B cell (primary cell): ENCODE measurements at regions not wholly inside any gene's neighbourhood (a gene's known extent, or its start where the extent isn't known, plus 50 kb on each side); places are given as distances from the start of the nearest gene placed in this dataset.

Experiments used
- ATAC-seq: fragments of 200-7000 bp; cut with Tn5 transposase; one replicate; pipeline ENCODE4 v1.10.0; 2021; ENCODE audit warnings: low read depth, mild to moderate bottlenecking, moderate number of reproducible peaks, moderate library complexity
- CTCF ChIA-PET: fragments of 350-600 bp; sonication (Branson Sonifier 250); formaldehyde crosslinking; loops from one replicate; lab custom pipeline; 2021; ENCODE audit warnings: antibody characterized with exemption, inconsistent platforms; lab: Charles Lee
- POLR2A ChIA-PET: fragments of 350-600 bp; sonication (Branson Sonifier 250); formaldehyde crosslinking; loops from one replicate; lab custom pipeline; 2021; ENCODE audit warnings: antibody characterized with exemption; lab: Charles Lee
- DNase-seq: peaks from one replicate; pipeline ENCODE4 v3.0.0; 2013
- H2AFZ ChIP-seq: 2 replicates; pipeline ENCODE4 v1.6.1; 2012; ENCODE audit warnings: mild to moderate bottlenecking, low read depth, low read length; ENCODE audit not compliant: insufficient read depth, poor library complexity, severe bottlenecking
- H3K27ac ChIP-seq, 2 donors: 1 replicate in 1 of 2; 2 replicates in 1 of 2; pipeline ENCODE4 v1.5.1; 2012 to 2013; ENCODE audit warnings: low read length in 2 of 2, mild to moderate bottlenecking in 2 of 2, moderate library complexity in 1 of 2
- H3K27me3 ChIP-seq, 4 experiments: fragments of 200-600 bp in 1 of 4; sonication (generic) in 1 of 4; replicated peaks in 1 of 4; 1 replicate in 2 of 4; 2 replicates in 2 of 4; pipeline versions ENCODE4 v1.6.1 to v1.7.0; 2013 to 2016; ENCODE audit warnings: low read length in 3 of 4, mild to moderate bottlenecking in 2 of 4, mixed read lengths in 1 of 4, moderate library complexity in 1 of 4; ENCODE audit not compliant: insufficient read depth in 4 of 4, control insufficient read depth in 3 of 4; ENCODE audit errors: control extremely low read depth in 1 of 4
- H3K36me3 ChIP-seq, 2 experiments: replicated peaks in 1 of 2; 1 replicate in 1 of 2; 2 replicates in 1 of 2; pipeline versions ENCODE4 v1.6.1 to v1.7.1; 2013; ENCODE audit warnings: low read length in 1 of 2; ENCODE audit not compliant: insufficient read depth in 2 of 2, control insufficient read depth in 1 of 2; ENCODE audit errors: control extremely low read depth in 1 of 2, extremely low read depth in 1 of 2
- H3K4me1 ChIP-seq, 2 donors: fragments of 200-600 bp in 1 of 2; sonication (generic) in 1 of 2; 1 replicate in 1 of 2; 2 replicates in 1 of 2; pipeline versions ENCODE4 v1.5.1 to v1.6.1; 2013 to 2017; ENCODE audit warnings: low read length in 2 of 2; ENCODE audit not compliant: control insufficient read depth in 2 of 2, insufficient read depth in 2 of 2
- H3K4me2 ChIP-seq: replicated peaks from 2 replicates; pipeline ENCODE3; 2012; ENCODE audit warnings: mild to moderate bottlenecking, low read depth, low read length; ENCODE audit not compliant: poor library complexity, severe bottlenecking
- H3K4me3 ChIP-seq, 5 experiments: fragments of 200-600 bp in 1 of 5; sonication (generic) in 1 of 5; 1 replicate in 3 of 5; 2 replicates in 2 of 5; pipeline versions ENCODE4 v1.5.1 to v1.7.0; 2011 to 2016; ENCODE audit warnings: low read length in 4 of 5, mild to moderate bottlenecking in 4 of 5, low read depth in 2 of 5, control low read depth in 1 of 5, moderate library complexity in 1 of 5; ENCODE audit not compliant: insufficient read depth in 1 of 5; ENCODE audit errors: control extremely low read depth in 1 of 5, extremely low read depth in 1 of 5
- H3K79me2 ChIP-seq: fragments of 200-600 bp; sonication (generic); one replicate; pipeline ENCODE4 v1.6.0; 2016; ENCODE audit warnings: low read length; ENCODE audit not compliant: control insufficient read depth, insufficient read depth
- H3K9ac ChIP-seq: fragments of 200-600 bp; sonication (generic); 2 replicates; pipeline ENCODE4 v1.6.1; 2017; ENCODE audit warnings: mild to moderate bottlenecking, low read length, moderate library complexity
- H3K9me3 ChIP-seq, 3 donors: one replicate each; pipeline versions ENCODE4 v1.6.1 to v1.7.1; 2013; ENCODE audit warnings: low read length in 2 of 3; ENCODE audit not compliant: control insufficient read depth in 2 of 3, insufficient read depth in 1 of 3; ENCODE audit errors: control extremely low read depth in 1 of 3
- H4K20me1 ChIP-seq: 2 replicates; pipeline ENCODE4 v1.6.0; 2012; ENCODE audit warnings: mild to moderate bottlenecking, low read length; ENCODE audit not compliant: insufficient read depth, control insufficient read depth, poor library complexity, severe bottlenecking
- H3K27ac Mint-ChIP-seq: one replicate; pipeline ENCODE4 v1.8.0; 2021; ENCODE audit warnings: mixed read lengths
- H3K27me3 Mint-ChIP-seq: one replicate; pipeline ENCODE4 v1.8.0; 2021; ENCODE audit warnings: mixed read lengths
- H3K4me1 Mint-ChIP-seq: one replicate; pipeline ENCODE4 v1.8.0; 2021; ENCODE audit warnings: mixed read lengths
- H3K4me3 Mint-ChIP-seq: one replicate; pipeline ENCODE4 v1.8.0; 2021; ENCODE audit warnings: mixed read lengths
- H3K9me3 Mint-ChIP-seq: one replicate; pipeline ENCODE4 v1.8.0; 2022; ENCODE audit warnings: mixed read lengths; ENCODE audit not compliant: insufficient read depth
- EZH2 ChIP-seq: IDR thresholded peaks from 2 replicates; pipeline ENCODE4 v1.6.1; 2012; ENCODE audit warnings: borderline replicate concordance, low read depth, mild to moderate bottlenecking, moderate library complexity, low read length; ENCODE audit not compliant: insufficient read depth, poor library complexity, severe bottlenecking
- WGBS: methylation state at CpG from one replicate; pipeline ENCODE4 v1.1.5; 2013; ENCODE audit warnings: missing lambda C conversion rate; ENCODE audit not compliant: insufficient coverage; 5-methylcytosine and 5-hydroxymethylcytosine counted together
- intact Hi-C: fragments of 100-400 bp; cut with micrococcal nuclease; formaldehyde crosslinking; loops from one replicate; pipeline ENCODE4 v1.10.0; 2022
- TF ChIP-seq, protein P1 (sequence below): fragments of 200-600 bp; IDR thresholded peaks from one replicate; pipeline ENCODE4 v1.8.0; 2022; ENCODE audit warnings: antibody characterized with exemption, mild to moderate bottlenecking

DNA sequence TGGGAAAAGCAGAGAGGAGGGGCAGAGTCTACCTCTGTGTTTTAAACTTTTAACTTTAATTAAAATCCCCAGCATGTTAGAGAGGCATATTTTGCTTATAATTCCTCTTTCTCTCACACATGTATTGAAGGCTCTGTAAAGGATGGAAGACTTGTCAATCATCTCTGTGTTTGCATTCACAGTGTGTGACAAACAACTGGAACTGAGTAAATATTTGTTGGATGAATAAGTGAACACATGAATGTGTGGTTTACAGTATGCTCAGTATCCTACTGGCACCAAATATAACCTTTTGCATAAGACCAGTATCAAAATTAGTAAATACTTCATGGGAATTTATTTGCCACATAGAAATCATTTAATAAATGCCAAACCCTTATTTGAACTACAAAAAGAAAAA lies 829.0 kb downstream of the GRID1 start:
- Histone ChIP-seq H3K4me3 (no peak overlapping the region), H3K4me2 (no peak overlapping the region), H3K79me2 (no peaks in the 10 kb centered on the region), H3K9me3 (no peaks in the 10 kb centered on the region), H3K4me1 (no peaks in the 10 kb centered on the region), H3K27me3 (no peaks in the 10 kb centered on the region), H2AFZ (no peak overlapping the region), H3K27ac (no peak overlapping the region), H3K9ac (no peak overlapping the region), H4K20me1 (no peaks in the 10 kb centered on the region), H3K36me3 (no peaks in the 10 kb centered on the region)
- H3K27me3 Mint-ChIP-seq = peaks cover 4% of the 10 kb centered on the region
- no peak overlapping the region for H3K27ac Mint-ChIP-seq
- DNase-seq (no peak), ATAC-seq (no peak)
- ChIA-PET POLR2A (no interaction called here), CTCF (no interaction called here)
- no peaks in the 10 kb centered on the region for H3K4me1 Mint-ChIP-seq
- no peak overlapping the region for H3K4me3 Mint-ChIP-seq
- intact Hi-C loops = no loop called here
- no peaks in the 10 kb centered on the region for H3K9me3 Mint-ChIP-seq
- no peak for TF ChIP-seq EZH2
- TF ChIP-seq, protein P1, sequence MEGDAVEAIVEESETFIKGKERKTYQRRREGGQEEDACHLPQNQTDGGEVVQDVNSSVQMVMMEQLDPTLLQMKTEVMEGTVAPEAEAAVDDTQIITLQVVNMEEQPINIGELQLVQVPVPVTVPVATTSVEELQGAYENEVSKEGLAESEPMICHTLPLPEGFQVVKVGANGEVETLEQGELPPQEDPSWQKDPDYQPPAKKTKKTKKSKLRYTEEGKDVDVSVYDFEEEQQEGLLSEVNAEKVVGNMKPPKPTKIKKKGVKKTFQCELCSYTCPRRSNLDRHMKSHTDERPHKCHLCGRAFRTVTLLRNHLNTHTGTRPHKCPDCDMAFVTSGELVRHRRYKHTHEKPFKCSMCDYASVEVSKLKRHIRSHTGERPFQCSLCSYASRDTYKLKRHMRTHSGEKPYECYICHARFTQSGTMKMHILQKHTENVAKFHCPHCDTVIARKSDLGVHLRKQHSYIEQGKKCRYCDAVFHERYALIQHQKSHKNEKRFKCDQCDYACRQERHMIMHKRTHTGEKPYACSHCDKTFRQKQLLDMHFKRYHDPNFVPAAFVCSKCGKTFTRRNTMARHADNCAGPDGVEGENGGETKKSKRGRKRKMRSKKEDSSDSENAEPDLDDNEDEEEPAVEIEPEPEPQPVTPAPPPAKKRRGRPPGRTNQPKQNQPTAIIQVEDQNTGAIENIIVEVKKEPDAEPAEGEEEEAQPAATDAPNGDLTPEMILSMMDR = no peak

DNA sequence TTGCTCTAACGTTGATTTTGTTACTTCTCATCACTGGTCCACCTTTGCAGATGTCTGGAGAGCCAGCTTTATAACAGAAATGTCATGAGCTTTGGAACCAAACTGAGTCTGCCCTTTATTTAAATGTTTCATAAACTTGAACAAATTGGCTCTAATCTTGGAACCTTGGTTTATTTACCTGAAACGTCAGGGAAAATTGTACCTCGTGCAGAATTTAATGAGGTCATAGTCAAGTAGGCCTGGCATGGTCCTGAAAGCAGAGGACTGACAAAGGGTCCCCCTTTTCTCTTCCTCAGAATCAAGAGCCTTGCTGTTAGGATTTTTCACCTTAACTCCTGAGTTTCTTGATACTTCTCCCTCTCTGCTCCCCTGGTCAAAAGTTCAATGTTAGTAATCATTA lies 828.0 kb downstream of the GRID1 start:
- no peak for TF ChIP-seq EZH2
- TF ChIP-seq, protein P1 = no peak
- no peak overlapping the region for H3K27ac ChIP-seq
- H3K9ac ChIP-seq = no peak overlapping the region
- no peaks in the 10 kb centered on the region for H3K9me3 ChIP-seq
- H3K4me3 Mint-ChIP-seq = no peak overlapping the region
- no peaks in the 10 kb centered on the region for H4K20me1 ChIP-seq
- intact Hi-C loops = no loop called here
- H3K36me3 ChIP-seq = no peaks in the 10 kb centered on the region
- H2AFZ ChIP-seq = no peak overlapping the region
- ChIA-PET POLR2A (no interaction called here), CTCF (no interaction called here)
- no peak overlapping the region for H3K4me2 ChIP-seq
- no peak for DNase-seq
- WGBS = 81% methylated on average over 3 of the region's 3 CpGs
- no peaks in the 10 kb centered on the region for H3K27me3 ChIP-seq
- H3K79me2 ChIP-seq = no peaks in the 10 kb centered on the region
- ATAC-seq = no peak
- no peaks in the 10 kb centered on the region for H3K9me3 Mint-ChIP-seq
- no peaks in the 10 kb centered on the region for H3K4me1 ChIP-seq
- H3K4me1 Mint-ChIP-seq = no peaks in the 10 kb centered on the region
- no peak overlapping the region for H3K4me3 ChIP-seq
- H3K27ac Mint-ChIP-seq = no peak overlapping the region
- no peaks in the 10 kb centered on the region for H3K27me3 Mint-ChIP-seq
